HFFc6 (cell line): ENCODE measurements at regions not wholly inside any gene's neighbourhood (a gene's known extent, or its start where the extent isn't known, plus 50 kb on each side); places are given as distances from the start of the nearest gene placed in this dataset.

Source experiments
- DNase-seq: peaks from one replicate; pipeline ENCODE4 v3.0.0-alpha.2; 2018
- H3K27ac Mint-ChIP-seq: 2 replicates; pipeline ENCODE4 v1.8.0; 2020; ENCODE audit warnings: mild to moderate bottlenecking, mixed read lengths
- H3K27me3 Mint-ChIP-seq: 2 replicates; pipeline ENCODE4 v1.8.0; 2021; ENCODE audit warnings: mild to moderate bottlenecking, moderate library complexity, mixed read lengths; ENCODE audit not compliant: insufficient read depth
- H3K36me3 Mint-ChIP-seq: 2 replicates; pipeline ENCODE4 v1.8.0; 2021; ENCODE audit warnings: low read depth, mixed read lengths
- H3K4me1 Mint-ChIP-seq: 2 replicates; pipeline ENCODE4 v1.8.0; 2020; ENCODE audit warnings: low read depth, mixed read lengths
- H3K4me3 Mint-ChIP-seq: 2 replicates; pipeline ENCODE4 v1.8.0; 2020; ENCODE audit warnings: mild to moderate bottlenecking, moderate library complexity, mixed read lengths
- H3K9me3 Mint-ChIP-seq: 2 replicates; pipeline ENCODE4 v1.8.0; 2020; ENCODE audit warnings: mild to moderate bottlenecking, mixed read lengths
- TF ChIP-seq, protein P1 (sequence below): fragments of 200-600 bp; sonication (generic); IDR thresholded peaks from 2 replicates; pipeline ENCODE4 v1.5.0; 2021; ENCODE audit warnings: antibody characterized with exemption, mild to moderate bottlenecking

- no peak overlapping the region for H3K4me3 Mint-ChIP-seq
- H3K4me1 Mint-ChIP-seq, result peaks cover 4% of the 10 kb centered on the region
- no peaks in the 10 kb centered on the region for H3K9me3 Mint-ChIP-seq
- TF ChIP-seq, protein P1, sequence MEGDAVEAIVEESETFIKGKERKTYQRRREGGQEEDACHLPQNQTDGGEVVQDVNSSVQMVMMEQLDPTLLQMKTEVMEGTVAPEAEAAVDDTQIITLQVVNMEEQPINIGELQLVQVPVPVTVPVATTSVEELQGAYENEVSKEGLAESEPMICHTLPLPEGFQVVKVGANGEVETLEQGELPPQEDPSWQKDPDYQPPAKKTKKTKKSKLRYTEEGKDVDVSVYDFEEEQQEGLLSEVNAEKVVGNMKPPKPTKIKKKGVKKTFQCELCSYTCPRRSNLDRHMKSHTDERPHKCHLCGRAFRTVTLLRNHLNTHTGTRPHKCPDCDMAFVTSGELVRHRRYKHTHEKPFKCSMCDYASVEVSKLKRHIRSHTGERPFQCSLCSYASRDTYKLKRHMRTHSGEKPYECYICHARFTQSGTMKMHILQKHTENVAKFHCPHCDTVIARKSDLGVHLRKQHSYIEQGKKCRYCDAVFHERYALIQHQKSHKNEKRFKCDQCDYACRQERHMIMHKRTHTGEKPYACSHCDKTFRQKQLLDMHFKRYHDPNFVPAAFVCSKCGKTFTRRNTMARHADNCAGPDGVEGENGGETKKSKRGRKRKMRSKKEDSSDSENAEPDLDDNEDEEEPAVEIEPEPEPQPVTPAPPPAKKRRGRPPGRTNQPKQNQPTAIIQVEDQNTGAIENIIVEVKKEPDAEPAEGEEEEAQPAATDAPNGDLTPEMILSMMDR, result peak; percentile 70
- no peak for DNase-seq
- H3K36me3 Mint-ChIP-seq, result no peaks in the 10 kb centered on the region
- peaks cover 14% of the 10 kb centered on the region for H3K27me3 Mint-ChIP-seq
- no peak overlapping the region for H3K27ac Mint-ChIP-seq
Observed at GRCh38 chr6:118735320-118735719, 83.9 kb upstream of the CEP85L start.

DNA sequence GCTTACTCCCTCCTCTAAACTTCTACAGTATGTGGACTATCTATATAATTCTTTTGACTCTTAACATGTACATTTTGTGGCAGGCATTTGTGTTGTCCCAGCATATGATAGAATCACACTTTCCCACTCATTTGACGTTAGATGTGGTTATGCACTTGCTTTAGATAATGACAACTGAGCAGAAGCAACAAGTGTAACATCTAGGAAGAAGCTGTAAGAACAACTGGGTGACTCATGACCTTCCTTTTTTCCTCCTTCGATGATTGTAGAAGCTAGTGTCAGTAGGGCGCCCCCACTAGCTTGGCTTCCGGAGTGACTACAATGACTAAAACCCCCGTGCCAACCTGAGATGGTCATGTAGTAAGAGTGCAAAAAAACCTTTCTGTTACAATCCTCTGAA is 74.6 kb upstream of the CEP85L start:
- peaks cover 9% of the 10 kb centered on the region for H3K27me3 Mint-ChIP-seq
- H3K27ac Mint-ChIP-seq, result no peak overlapping the region
- no peaks in the 10 kb centered on the region for H3K36me3 Mint-ChIP-seq
- peaks cover 11% of the 10 kb centered on the region for H3K4me1 Mint-ChIP-seq
- DNase-seq, result no peak
- no peak overlapping the region for H3K4me3 Mint-ChIP-seq
- no peaks in the 10 kb centered on the region for H3K9me3 Mint-ChIP-seq
- TF ChIP-seq, protein P1, result no peak

DNA sequence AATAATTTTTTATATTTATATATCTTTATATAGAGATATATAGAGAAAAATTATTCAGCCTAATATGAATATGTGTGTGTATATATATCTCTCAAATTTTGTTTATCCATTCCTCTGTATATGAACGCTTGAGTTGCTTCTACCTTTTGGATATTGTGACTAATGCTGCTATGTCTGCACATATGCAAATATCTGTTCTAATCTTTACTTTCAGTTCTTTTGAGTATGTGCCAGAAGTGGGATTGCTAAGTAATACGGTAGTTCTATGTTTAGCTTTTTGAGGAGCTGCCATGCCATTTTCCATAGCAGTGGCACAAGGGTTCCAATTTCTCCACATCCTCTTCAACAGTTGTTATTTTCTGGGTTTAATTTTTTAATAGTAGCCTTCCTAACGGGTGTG is 72.8 kb upstream of the CEP85L start:
- TF ChIP-seq, protein P1, result no peak
- no peak for DNase-seq
- peaks cover 11% of the 10 kb centered on the region for H3K27me3 Mint-ChIP-seq
- H3K36me3 Mint-ChIP-seq, result no peaks in the 10 kb centered on the region
- H3K27ac Mint-ChIP-seq, result no peak overlapping the region
- H3K9me3 Mint-ChIP-seq, result no peaks in the 10 kb centered on the region
- no peak overlapping the region for H3K4me3 Mint-ChIP-seq
- H3K4me1 Mint-ChIP-seq, result peaks cover 11% of the 10 kb centered on the region

DNA sequence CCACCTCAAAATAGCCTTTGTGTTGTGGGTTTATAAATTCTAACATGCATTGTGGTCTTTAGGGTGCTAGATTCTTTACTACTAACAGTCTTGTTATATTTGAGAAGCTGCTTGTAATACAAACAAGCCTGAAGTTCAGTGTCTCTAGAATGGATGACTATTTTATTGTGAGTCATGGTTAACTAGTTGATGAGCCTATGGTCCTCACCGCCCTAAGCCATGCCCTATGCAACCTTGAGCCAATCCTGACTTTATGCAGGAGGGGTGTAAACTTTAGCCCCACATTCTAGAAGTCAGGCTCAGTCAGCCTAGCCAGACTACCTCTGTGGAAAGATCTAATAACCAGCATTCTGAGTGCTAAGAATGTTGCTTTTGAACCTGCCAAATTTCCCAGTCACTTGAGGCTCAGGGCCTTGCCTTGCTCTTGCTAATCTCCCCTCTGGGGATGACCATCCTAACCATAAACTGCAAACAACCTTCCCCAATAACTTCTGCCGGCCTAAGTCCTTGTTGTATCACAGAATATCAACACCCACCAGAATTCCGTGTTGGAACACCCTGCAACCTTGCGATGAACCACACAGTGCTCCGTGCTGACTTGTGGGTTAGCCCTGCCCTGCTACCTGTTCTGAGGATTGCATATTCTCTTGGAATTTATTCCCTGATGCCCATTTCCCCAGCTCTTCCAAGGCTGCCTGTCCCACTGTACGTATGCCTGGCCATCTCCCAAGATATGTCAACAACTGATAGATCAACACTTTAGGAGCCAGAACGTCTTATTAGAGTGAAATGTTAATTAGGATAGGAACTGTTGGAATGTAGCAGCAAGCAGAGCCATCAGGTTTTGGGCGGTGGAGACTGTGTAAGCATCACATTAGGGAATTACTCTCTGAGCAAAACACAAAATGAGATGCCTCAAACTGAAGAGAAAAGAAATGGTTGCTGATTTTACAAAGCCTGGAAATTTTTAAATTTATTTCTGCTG is 71.7 kb upstream of the CEP85L start:
- H3K4me3 Mint-ChIP-seq, result no peak overlapping the region
- TF ChIP-seq, protein P1, result no peak
- H3K27ac Mint-ChIP-seq, result no peak overlapping the region
- H3K4me1 Mint-ChIP-seq, result peaks cover 11% of the 10 kb centered on the region
- no peaks in the 10 kb centered on the region for H3K9me3 Mint-ChIP-seq
- H3K27me3 Mint-ChIP-seq, result peaks cover 13% of the 10 kb centered on the region
- no peaks in the 10 kb centered on the region for H3K36me3 Mint-ChIP-seq
- DNase-seq, result no peak

DNA sequence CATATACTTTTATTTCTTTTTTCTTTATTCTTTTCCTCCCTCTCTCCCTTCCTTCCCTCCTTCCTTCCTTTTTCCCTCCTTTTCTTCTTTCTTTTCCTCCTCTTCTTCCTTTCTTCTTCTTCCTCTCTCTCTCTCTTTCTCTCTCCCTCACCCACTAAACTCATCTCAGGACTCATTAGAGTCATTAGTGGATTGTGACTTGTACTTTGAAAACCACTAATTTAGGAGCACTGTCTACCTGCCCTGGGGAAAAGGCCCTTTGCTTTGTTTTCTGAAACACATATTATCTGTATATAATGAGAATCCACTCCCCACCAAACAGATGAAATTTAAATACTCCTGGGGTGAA is 68.7 kb upstream of the CEP85L start:
- no peak overlapping the region for H3K4me3 Mint-ChIP-seq
- H3K27me3 Mint-ChIP-seq, result peaks cover 12% of the 10 kb centered on the region
- H3K4me1 Mint-ChIP-seq, result peaks cover 11% of the 10 kb centered on the region
- no peak overlapping the region for H3K27ac Mint-ChIP-seq
- TF ChIP-seq, protein P1, result no peak
- DNase-seq, result no peak
- no peaks in the 10 kb centered on the region for H3K36me3 Mint-ChIP-seq
- H3K9me3 Mint-ChIP-seq, result no peaks in the 10 kb centered on the region
